MM.1S (cell line): ENCODE measurements at regions not wholly inside any gene's neighbourhood (a gene's known extent, or its start where the extent isn't known, plus 50 kb on each side); places are given as distances from the start of the nearest gene placed in this dataset.

Experiments used
- CTCF ChIP-seq: fragments of 300-600 bp; sonication (generic); IDR thresholded peaks from 2 replicates; pipeline ENCODE4 v1.5.1; 2016; ENCODE audit warnings: antibody characterized with exemption, low read length, mixed read lengths
- EZH2 ChIP-seq: fragments of 300-600 bp; sonication (generic); optimal IDR thresholded peaks from 2 replicates; pipeline ENCODE3; 2017; ENCODE audit warnings: low read depth, mild to moderate bottlenecking, antibody characterized with exemption, low read length, mixed read lengths

- TF ChIP-seq CTCF (no peak), EZH2 (no peak)
Measured at GRCh38 chr13:21909331-21909730, 238.5 kb downstream of the FGF9 start.
